ENCODE measurements at regions not wholly inside any gene's neighbourhood (a gene's known extent, or its start where the extent isn't known, plus 50 kb on each side); places are given as distances from the start of the nearest gene placed in this dataset.

GRCh38 chr4:96175871-96176270 lies 336.0 kb downstream of the PDHA2 start:
- TF ChIP-seq, protein P1, sequence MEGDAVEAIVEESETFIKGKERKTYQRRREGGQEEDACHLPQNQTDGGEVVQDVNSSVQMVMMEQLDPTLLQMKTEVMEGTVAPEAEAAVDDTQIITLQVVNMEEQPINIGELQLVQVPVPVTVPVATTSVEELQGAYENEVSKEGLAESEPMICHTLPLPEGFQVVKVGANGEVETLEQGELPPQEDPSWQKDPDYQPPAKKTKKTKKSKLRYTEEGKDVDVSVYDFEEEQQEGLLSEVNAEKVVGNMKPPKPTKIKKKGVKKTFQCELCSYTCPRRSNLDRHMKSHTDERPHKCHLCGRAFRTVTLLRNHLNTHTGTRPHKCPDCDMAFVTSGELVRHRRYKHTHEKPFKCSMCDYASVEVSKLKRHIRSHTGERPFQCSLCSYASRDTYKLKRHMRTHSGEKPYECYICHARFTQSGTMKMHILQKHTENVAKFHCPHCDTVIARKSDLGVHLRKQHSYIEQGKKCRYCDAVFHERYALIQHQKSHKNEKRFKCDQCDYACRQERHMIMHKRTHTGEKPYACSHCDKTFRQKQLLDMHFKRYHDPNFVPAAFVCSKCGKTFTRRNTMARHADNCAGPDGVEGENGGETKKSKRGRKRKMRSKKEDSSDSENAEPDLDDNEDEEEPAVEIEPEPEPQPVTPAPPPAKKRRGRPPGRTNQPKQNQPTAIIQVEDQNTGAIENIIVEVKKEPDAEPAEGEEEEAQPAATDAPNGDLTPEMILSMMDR (IDR thresholded peaks at IDR 0.05): no peak
- TF ChIP-seq REST (IDR thresholded peaks at IDR 0.05; ENCODE audit: insufficient read depth in 1 of 2, low read depth in 2 of 2, low read length in 1 of 2) (no peak), SIN3A (IDR thresholded peaks at IDR 0.05; ENCODE audit: borderline replicate concordance, insufficient read depth, low read depth, low read length) (no peak), POLR2AphosphoS5 (IDR thresholded peaks at IDR 0.05; ENCODE audit: low read depth, low read length) (no peak)

Data from Panc1 (cell line).